ENCODE measurements at regions not wholly inside any gene's neighbourhood (a gene's known extent, or its start where the extent isn't known, plus 50 kb on each side); places are given as distances from the start of the nearest gene placed in this dataset.

- TF ChIP-seq CTCF (IDR thresholded peaks at IDR 0.05) (no peak), ZFX (IDR thresholded peaks at IDR 0.05; ENCODE audit: borderline replicate concordance) (no peak)
Observed at GRCh38 chr9:106025453-106025852, 331.1 kb downstream of the TMEM38B start.

Data from 22Rv1 (cell line).